NCI-H2227 treated with DMSO at 0.1 percent for 48 hours (cell line): ENCODE measurements at regions not wholly inside any gene's neighbourhood (a gene's known extent, or its start where the extent isn't known, plus 50 kb on each side); places are given as distances from the start of the nearest gene placed in this dataset.

ENCODE experiments used
- DNase-seq: peaks from one replicate; lab custom pipeline; 2025; lab: John Stamatoyannopoulos, UW

DNA sequence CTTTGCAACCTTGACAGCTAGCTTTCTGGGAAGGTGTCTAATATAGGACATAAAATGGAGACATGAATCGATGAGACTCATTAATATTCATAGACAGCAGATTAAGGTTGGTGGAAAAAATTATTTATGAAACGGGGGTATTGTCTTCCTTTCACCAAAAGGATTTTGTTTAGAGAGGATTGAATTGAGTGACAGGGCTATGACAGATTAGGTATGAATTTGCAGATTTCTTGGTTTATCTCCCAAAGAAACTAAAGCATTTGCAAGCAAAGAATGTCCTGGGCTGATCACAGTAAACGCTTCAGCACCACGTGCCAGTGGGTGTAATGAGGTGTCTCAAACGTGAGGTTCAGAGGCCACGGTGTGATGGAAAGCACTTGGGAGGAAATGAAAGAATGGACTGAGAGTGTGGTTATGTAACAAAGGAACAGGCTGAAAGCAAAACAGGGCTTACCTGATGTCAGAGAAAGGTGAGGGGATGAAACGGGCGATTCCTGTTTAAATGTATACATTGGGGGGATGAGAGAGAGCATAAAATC is 329.2 kb upstream of the NPVF start:
- DNase-seq = peak; percentile 87

DNA sequence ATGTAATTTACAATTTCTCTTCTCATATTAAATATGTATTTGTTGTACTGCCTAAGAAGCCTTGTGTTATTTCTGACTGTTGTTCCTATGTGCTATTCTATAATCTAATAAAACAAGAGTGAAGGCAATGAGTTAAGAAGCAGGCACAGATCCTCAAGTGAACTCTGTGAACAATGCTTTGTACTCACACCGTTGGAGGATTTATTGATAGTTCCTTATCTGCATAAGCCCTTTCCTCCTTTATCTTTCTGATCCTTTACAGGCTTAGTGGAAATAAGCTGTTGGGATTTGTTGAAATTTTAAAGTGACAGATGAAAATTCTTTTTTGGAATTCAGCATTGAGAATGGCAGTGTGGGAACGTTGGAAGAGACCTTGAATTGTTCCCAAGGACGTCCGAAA is 329.6 kb upstream of the NPVF start:
- DNase-seq = peak; percentile 76

DNA sequence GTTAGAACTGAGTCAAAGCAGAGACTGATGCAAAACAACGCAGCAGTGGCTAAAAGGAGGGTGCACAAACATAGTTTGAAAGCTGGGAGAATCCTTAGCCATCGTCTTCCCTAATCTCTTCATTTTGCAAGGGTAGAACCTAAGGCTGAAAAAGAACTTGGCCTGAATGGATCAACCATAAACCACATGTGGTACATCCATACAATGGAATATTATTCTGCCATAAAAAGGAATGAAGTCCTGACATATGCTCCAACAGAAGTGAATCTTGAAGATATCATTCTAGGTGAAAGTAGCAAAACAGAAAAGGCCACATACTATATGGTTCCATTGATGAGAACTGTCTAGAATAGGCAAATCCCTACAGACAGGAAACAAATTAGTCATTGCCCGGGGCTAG is 330.3 kb upstream of the NPVF start:
- DNase-seq = no peak

DNA sequence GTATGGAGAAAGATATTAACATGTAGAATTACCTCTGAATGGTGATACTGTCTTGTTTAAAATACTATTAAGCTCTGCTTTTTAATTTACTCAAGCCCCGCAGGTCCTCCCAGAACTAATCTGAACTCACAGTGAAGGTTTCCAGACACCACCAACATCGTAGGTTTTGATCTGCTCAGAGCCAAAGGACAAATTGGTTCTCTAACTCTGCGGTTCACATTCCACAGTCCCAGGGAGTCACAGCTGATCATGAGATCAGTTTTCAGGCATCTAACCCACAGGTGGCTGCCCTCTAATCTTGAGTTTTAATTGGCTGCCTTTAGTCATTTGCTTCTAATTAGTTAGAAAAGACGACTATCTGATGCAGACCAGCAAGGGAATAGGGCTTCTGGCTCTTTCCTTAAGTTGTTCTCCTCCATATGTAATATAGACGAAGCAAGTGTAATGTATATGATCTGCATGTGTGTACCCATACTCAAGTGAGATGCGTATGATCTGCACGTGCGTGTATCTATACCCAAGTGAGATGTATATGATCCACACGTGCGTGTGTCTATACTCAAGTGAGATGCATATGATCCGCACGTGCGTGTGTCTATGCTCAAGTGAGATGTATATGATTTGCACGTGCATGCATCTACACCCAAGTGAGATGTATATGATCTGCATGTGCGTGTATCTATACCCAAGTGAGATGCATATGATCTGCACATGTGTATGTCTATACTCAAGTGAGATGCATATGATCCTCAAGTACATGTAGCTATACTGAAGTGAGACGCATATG is 331.5 kb upstream of the NPVF start:
- no peak for DNase-seq

DNA sequence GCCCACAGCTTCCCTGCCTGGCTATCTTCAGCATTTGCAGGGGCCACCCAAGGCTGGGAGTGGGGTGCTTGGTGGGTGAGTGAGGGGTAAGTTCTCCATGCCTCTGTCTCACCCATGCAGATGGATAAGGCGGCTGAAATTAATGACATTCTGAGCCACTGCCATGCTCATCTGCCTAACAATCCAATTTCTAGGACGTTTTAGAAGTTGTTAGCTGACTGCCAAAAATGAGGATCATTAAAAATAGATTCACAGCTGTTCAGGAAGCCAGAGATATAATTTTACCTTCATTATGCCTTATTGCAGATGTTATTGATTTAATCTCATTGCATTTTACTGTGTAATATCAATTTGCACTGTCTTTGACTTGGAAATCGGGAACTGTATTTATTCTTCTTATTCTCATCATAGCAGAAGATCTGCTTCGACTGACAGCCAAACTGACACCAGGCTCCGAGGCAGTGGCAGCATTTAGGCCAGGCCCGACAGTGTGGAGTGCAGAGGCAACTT is 334.4 kb upstream of the NPVF start:
- no peak for DNase-seq

DNA sequence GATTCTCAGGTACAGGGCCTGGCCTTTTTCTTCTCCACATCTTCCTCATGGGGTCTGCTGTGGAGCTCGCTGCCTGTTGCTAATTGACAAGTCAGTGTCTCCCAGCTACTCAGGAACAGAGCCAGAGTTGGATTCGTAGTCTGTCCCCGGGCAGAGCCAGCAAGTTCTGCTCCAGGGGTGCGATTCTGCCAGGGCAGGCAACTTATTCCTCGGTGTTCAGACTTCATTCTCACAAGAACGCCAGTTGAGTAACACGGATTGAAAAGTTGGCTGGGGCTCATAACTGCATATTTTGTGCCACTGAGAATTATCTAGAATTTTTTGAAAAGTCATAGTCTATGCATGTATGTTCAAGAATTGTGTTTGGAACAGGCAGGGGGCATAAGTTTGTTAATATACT is 336.7 kb upstream of the NPVF start:
- DNase-seq = no peak

DNA sequence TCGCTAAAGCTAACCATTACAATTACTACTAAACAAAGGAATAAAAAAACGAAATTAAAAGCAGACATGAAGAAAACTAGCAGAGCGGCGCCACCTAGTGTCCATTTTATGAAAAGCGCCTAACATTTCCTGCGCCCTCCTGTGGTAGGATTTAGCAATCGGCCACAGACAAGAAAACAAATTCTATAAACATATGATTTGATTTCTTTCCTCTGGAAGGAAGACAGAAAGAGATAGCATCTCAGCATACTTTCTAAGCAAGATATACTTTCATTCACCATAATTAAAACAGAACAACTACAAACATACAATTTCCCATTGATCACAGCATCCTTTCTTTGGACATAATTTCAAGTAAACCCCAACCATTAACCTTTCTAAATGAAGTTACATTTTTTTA is 337.7 kb upstream of the NPVF start:
- DNase-seq = peak; percentile 80

DNA sequence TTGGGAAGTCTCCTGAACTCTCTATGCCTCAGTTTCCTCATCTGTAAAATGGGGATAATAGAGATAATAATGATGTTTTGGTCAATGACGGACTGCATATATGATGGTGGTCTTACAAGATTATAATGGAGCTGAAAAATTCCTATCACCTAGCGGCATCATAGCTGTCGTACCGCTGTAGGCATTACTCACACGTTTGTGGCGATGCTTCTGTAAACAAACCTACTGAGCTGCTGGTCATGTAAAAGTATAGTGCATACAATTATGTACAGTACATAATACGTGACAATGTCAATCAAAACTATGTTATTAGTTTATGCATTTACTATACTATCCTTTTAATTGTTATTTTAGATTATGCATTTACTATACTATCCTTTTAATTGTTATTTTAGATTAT is 339.1 kb upstream of the NPVF start:
- DNase-seq = no peak

DNA sequence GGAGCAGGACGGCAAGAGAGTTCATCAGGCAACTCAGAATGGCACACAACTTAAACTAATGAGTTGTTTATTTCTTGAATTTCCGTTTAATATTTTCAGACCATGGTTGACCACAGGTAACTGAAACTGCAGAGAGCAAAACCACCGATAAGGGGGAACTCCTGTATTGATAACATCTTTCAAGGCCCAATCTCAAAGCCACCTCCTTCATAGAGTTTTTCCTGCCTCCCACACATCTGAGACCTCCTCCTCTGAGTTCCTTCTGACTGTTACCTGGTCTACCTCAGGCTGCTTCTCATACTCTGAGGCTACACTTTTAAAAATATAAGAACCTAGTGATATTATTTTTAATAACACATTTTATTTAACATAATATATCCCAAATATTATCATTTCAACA is 341.5 kb upstream of the NPVF start:
- no peak for DNase-seq

DNA sequence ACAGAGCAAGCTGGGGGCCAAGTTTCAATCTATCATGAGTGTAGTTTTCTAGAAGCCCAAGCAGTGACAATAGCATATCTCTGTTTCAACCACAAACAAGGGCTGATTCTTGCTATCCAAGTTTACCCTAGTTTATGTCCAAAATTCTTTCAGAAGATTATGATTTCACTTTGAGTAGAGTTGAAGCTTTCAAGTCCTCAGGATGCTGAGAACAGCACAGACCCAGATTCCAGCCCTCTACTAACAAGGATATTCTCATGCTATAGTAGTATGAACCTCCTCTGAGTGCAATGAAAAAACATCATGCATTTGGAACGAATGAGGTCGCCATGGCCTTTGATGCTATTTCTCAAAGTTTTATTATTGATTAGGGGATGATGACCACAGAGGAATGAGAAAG is 344.1 kb upstream of the NPVF start:
- DNase-seq = no peak

DNA sequence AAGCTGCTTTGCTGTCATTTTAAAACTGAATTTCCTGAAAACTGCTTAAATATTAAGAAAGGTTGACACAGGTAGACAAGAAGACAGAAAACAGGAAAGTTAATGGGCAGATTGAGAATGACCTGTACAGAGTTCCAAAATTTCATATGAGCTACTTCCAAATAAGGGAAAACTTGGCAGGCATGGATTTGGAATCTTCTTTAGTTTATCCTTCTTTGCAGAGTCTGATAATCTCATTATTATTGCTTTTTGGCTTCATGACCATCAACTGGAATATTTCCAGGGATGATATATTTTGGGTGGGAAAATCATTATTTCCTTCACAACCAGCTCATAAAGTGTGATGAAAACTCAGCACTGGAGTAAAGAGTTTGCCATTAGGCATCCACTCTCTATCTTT is 346.5 kb upstream of the NPVF start:
- DNase-seq = no peak

DNA sequence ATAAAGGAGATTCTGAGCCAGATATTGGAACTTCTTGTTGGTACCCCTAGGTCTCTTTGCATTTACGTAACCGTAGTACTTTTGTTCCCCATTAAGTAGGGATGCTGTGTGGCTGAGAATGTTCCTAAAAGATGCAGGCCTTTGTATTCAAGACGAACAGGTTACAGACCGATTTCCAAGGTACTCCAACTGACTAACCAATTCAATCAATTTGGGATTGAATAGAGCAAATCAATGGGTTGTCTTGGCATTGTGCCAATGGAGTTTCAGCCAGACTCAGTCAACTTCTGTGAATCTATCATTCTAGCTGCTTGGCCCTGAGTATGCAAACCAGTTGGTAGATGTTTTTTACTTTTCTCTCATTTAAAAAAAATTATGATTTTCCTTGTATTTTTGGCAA is 347.3 kb upstream of the NPVF start:
- no peak for DNase-seq

DNA sequence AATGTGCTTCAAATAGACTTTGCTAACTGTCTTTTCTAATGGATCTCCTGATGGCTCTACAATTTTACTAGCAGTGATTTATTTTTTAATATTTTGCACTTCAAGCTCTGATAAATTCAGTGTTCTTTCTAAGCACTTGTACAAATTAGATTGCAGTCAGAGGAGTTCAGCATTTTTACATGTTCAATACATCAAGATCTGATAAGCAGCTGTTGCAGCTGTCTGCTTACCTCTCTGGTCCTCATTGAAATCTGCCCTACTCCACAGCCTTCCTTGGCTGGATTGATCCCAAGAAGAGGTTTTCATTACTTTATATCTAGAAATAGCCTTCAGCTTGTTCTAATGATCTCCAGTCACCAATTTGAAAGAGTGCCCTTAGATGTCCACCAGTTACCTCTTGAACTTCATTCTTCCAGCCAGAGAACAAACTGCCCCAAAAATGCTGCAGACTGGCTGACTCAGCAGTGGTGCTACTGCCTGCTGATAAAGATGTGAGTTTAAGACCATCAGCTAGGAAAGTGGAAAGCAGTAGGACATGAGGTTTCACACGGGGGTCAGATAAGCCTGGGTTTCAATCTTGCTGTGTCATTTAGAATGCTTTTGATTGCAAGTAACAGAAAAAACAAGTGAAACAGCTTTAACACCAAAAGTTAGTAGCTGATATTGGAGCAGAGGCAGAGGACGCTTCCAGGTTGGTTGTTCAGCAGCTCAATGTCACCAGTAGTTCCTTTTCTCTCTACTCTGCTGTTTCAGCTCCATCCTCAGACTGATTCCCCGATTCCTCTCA is 350.9 kb upstream of the NPVF start:
- DNase-seq = no peak

DNA sequence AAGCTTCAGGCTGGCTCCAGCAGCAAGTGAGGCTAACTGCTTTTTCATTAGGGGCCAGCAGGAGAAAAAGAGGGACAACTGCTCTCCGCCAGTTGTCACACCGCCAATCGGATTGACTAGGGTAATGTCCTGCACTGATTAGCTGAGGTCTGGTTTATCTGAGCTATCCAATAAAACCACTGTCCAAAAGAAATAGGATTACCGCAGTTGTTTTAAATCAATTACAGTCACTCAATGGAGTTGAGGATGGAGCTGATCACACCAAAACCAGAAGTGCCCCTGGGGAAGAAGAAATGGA is 351.4 kb upstream of the NPVF start:
- no peak for DNase-seq

DNA sequence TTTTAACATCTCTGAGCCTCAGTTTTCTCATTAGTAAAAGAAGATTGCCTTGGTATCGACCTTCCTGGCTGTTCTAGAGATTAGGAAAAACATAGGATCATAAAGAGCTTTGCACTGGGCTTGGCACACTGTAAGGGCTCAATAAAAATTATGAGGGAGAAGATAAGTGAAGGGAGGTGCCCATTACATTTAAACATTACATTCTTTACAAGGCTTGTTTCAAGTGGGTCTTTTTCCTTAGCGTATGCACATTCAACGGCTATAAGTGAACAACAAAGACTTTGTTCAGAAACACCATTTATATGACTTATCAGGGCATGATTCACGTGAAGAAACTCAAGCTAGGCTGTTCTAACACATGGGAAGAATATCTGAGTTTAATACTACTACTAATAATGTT is 351.9 kb upstream of the NPVF start:
- no peak for DNase-seq

DNA sequence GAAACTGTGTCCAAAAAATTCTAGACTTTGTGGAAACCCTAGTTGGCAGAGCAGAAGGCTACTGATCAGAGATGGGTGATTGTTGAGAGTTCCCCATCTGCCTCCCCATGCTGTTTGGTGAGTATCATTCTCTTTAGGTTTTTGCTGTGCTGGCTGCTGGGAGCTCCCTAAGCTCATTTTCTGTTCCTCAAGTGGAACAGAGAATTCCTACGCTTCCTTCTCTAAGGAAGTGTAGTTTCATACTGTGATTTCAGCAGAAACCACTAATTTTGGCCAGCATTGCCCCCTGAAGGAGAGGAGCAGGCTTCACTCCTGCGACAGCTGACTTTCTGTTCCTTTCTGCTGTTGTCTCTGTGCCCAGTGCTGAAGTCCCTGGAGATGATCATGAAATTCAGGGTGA is 355.3 kb upstream of the NPVF start:
- DNase-seq = no peak

DNA sequence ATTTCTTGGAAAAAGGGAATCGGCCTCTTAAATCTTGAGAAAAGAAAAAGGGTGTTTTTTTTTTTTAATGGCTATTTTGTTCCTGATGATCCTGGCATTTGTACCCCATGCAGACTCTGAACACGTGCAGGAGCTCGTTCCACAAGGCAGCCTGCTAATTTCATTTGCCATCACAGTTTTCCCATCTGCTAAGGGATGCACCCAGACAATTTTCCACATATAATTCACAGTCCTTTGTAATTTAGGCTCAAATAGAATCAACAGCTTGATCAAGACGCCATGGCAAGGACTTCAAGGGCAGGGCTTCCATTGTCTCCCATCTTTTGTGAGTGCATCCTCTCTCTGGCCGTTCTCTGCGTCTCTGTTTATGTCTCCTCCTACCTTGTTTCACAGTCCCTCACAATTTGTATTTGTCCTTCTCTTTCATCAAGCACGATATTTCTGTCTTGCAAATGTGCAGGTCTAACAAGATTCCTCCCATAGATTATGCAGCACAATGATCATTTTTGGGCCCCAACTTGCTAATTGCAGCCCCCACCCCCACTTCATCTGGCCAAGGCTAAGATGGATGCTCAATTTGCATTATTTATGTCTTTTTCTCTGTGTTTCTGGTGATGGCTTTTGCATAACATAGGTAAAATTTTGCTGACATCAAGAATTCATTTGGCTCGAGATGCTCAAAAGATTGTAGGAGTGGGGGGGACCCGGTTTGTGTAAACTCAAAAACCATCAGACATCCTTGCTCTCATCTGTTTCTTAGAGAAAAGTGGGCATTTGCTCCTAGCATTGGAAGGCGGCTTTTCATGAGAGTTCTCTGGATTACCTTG is 356.0 kb upstream of the NPVF start:
- no peak for DNase-seq

DNA sequence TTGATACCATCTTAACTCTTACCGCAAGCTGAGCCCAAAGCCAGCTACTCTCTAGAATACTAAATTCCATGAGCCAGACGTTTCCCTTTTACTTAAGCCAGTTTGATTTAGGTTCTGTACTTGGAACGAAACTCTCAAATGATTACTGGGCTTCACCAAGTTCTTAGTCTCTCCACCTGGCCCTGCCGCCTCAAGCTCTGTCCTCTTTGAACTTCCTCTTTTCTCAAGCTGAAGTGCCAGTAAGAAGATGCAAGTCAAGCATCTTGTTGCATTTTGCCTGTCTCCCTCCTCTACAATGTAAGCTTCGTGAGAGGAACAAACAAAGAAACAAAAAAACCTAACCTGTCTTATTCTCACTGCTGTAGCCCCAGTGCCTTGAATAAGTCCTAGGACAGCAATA is 358.2 kb upstream of the NPVF start:
- DNase-seq = no peak

DNA sequence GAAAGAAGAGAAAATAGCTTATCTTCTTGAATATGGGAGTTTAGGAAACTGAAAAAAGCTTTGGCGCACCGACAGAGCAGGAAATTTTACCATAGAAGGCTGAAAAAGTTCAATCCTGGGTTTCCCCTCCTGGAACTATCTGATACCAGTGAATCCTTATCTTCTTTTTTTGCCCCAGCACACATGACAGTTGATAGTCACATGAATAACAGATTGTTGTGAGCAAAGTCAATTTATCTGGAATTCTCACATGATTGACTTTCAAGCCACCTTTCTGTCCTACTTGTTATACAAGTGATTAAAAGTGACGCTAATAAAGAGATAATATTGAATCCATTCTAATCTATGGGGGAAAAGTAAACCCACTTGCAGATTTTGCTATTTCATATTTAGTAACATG is 365.8 kb upstream of the NPVF start:
- DNase-seq = no peak

DNA sequence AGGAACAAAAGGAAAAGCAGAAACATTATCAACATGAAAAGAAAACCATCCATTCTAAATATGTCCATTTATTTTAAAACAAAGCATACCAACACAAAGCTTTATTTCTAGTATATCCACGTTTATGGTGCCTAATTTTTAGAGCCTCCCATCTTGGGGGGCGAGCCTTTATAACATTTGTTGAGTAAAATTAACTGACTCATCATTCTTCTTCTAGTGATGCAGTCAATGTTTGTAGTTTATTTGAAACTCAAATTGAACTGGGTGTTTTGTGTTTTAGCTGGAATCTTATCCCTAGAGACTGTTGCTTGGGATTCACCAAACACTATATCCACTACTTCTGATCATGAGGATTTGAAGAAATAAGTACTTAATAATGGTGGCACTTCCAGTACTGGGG is 366.4 kb upstream of the NPVF start:
- no peak for DNase-seq

DNA sequence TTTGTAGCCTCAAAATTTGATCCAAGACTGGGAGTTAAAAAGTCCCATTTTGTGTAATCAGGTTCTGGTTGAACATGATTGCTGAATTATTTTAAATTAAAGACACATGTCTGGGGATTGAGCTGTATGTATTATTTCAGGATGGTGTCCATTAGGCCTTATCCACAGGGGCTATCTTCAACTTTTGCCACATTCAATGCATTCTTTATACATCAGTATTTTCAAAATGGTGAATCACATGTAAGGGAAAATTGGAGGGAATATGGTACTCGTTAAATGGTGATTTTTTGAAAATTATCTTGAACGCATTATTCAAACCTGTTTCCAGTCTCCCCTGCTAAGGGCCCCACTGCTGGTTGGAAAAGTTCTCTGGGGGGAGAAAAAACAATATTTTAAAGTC is 367.7 kb upstream of the NPVF start:
- DNase-seq = no peak

DNA sequence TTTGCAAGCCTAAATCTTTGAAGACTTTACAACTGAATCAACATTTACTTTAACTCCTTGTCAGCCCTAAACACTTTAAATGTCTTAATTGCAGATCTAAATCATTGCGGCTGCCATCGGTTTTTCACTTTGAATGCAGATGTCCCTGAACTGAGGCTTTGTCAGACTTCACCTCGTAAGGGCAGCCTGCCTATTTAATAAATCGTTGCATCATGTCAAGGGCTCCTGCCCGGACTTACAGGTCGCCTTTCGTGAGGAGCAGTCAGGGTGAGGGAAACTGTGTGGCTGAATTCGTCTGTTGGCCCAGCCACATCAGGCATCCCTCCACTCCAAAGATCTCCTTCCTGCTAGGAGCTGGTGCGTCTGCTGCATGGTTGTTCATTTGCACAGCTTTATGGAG is 368.2 kb upstream of the NPVF start:
- DNase-seq = no peak

DNA sequence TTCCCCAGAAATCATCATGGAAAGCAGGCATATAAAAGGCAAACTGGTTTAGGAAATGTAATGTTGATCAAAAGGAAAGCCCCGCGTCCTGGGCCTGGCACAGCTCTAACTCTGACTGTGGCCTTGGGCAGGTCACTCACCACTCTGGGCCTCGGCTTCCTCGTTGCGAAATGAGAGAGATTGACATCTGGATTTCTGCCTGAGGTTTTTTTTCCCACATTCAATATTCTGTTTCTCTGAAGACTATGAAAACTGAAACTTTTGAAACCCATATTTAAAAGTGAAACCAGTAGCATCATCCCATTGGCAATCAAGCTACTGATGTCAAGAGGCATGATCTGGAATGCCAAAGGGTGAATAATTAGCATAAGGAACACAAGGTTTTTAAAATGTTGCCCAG is 369.7 kb upstream of the NPVF start:
- DNase-seq = no peak
